Testis (tissue), 2 donors: ENCODE measurements at regions not wholly inside any gene's neighbourhood (a gene's known extent, or its start where the extent isn't known, plus 50 kb on each side); places are given as distances from the start of the nearest gene placed in this dataset.

ENCODE experiments used
- DNase-seq: peaks from one replicate; pipeline ENCODE4 v3.0.0-alpha.2; 2019
- H3K27ac ChIP-seq, 2 donors: fragments of 200-600 bp; sonication (generic); one replicate each; pipeline ENCODE4 v1.5.1; 2019
- H3K27me3 ChIP-seq: fragments of 200-600 bp; sonication (generic); one replicate; pipeline ENCODE4 v1.5.1; 2019
- H3K36me3 ChIP-seq: fragments of 200-600 bp; sonication (generic); one replicate; pipeline ENCODE4 v1.5.1; 2017; ENCODE audit warnings: low read depth; ENCODE audit errors: missing control alignments
- H3K4me1 ChIP-seq: fragments of 200-600 bp; sonication (generic); one replicate; pipeline ENCODE4 v1.5.1; 2019
- H3K4me3 ChIP-seq, 2 donors: fragments of 200-600 bp; sonication (generic); one replicate each; pipeline ENCODE4 v1.5.1; 2017 to 2019
- H3K9me3 ChIP-seq: fragments of 200-600 bp; sonication (generic); one replicate; pipeline ENCODE4 v1.5.1; 2017
- CTCF ChIP-seq, 3 experiments: fragments of 450-650 bp in 2 of 3; fragments of 200-600 bp in 1 of 3; sonication (generic) in 1 of 3; IDR thresholded peaks; one replicate each; pipeline ENCODE4 v1.5.1; 2016 to 2019; ENCODE audit warnings: antibody characterized with exemption in 3 of 3, mild to moderate bottlenecking in 2 of 3, moderate library complexity in 1 of 3
- POLR2A ChIP-seq: fragments of 450-650 bp; IDR thresholded peaks from one replicate; pipeline ENCODE4 v1.6.1; 2017; ENCODE audit warnings: antibody characterized with exemption, mild to moderate bottlenecking, moderate library complexity
- WGBS, 2 donors: methylation state at CpG; one replicate each; pipeline ENCODE4 v1.1.5; 2018; 5-methylcytosine and 5-hydroxymethylcytosine counted together
- intact Hi-C: fragments of 100-400 bp; cut with DNase I; formaldehyde crosslinking; loops from one replicate; pipeline ENCODE4 v1.15.1; 2023; ENCODE audit warnings: low total_unique reads

- no peaks in the 10 kb centered on the region for H3K4me1 ChIP-seq
- 22 to 45% methylated on average over 3 to 4 of the region's 4 CpGs for WGBS, 2 donors
- H3K4me3 ChIP-seq: no peak overlapping the region
- no peaks in the 10 kb centered on the region for H3K36me3 ChIP-seq
- TF ChIP-seq CTCF (IDR thresholded peaks at IDR 0.05) (no peak), POLR2A (no peak)
- no peak for DNase-seq
- H3K9me3 ChIP-seq: no peaks in the 10 kb centered on the region
- H3K27me3 ChIP-seq: no peaks in the 10 kb centered on the region
- intact Hi-C loops: no loop called here
- H3K27ac ChIP-seq: no peak overlapping the region
These were observed 129.7 kb downstream of the FAXC start for GRCh38 chr6:99219788-99220187.

GRCh38 chr6:99216959-99217358 lies 132.5 kb downstream of the FAXC start:
- WGBS, 2 donors: 50 to 67% methylated on average over 6 of the region's 6 CpGs
- Histone ChIP-seq H3K4me1 (no peaks in the 10 kb centered on the region), H3K9me3 (no peaks in the 10 kb centered on the region), H3K4me3 (no peak overlapping the region), H3K27ac (no peak overlapping the region), H3K27me3 (no peaks in the 10 kb centered on the region), H3K36me3 (no peaks in the 10 kb centered on the region)
- TF ChIP-seq CTCF (IDR thresholded peaks at IDR 0.05): no peak
- no peak for TF ChIP-seq POLR2A
- intact Hi-C loops: no loop called here
- DNase-seq: no peak

- Histone ChIP-seq H3K36me3 (no peaks in the 10 kb centered on the region), H3K27ac (no peak overlapping the region), H3K9me3 (no peaks in the 10 kb centered on the region), H3K27me3 (no peaks in the 10 kb centered on the region), H3K4me1 (no peaks in the 10 kb centered on the region), H3K4me3 (no peak overlapping the region)
- 80 to 83% methylated on average over 2 of the region's 2 CpGs for WGBS, 2 donors
- intact Hi-C loops: no loop called here
- no peak for DNase-seq
- TF ChIP-seq CTCF (IDR thresholded peaks at IDR 0.05) (no peak), POLR2A (no peak)
These were observed 153.4 kb downstream of the FAXC start for GRCh38 chr6:99195986-99196655.

GRCh38 chr6:99192561-99192960 lies 156.9 kb downstream of the FAXC start:
- 84 to 100% methylated on average over 4 of the region's 4 CpGs for whole genome bisulfite sequencing, 2 donors
- intact Hi-C loops: no loop called here
- no peaks in the 10 kb centered on the region for H3K9me3 ChIP-seq

More at GRCh38 chr6:99192561-99192960, 156.9 kb downstream of the FAXC start:
- Histone ChIP-seq H3K4me1 (no peaks in the 10 kb centered on the region), H3K4me3 (no peak overlapping the region), H3K36me3 (no peaks in the 10 kb centered on the region), H3K27ac (no peak overlapping the region), H3K27me3 (no peaks in the 10 kb centered on the region)
- no peak for DNase-seq
- TF ChIP-seq POLR2A: no peak
- no peak for TF ChIP-seq CTCF (IDR thresholded peaks at IDR 0.05)
